ENCODE measurements at regions not wholly inside any gene's neighbourhood (a gene's known extent, or its start where the extent isn't known, plus 50 kb on each side); places are given as distances from the start of the nearest gene placed in this dataset.

- no peak for TF ChIP-seq CTCF (IDR thresholded peaks at IDR 0.05; ENCODE audit: control insufficient read depth, insufficient read depth, low read depth, low read length, missing control alignments)
- no peak for DNase-seq (ENCODE audit: low read depth)
- no peak overlapping the region for H3K4me3 ChIP-seq (ENCODE audit: control insufficient read depth, low read depth, low read length)
Measured at GRCh38 chr14:89065879-89066278, 241.4 kb downstream of the TTC8 start.

GRCh38 chr14:89067293-89067972 lies 243.0 kb downstream of the TTC8 start:
- no peak overlapping the region for H3K4me3 ChIP-seq (ENCODE audit: control insufficient read depth, low read depth, low read length)
- no peak for DNase-seq (ENCODE audit: low read depth)
- no peak for TF ChIP-seq CTCF (IDR thresholded peaks at IDR 0.05; ENCODE audit: control insufficient read depth, insufficient read depth, low read depth, low read length, missing control alignments)

- no peak for DNase-seq (ENCODE audit: low read depth)
- TF ChIP-seq CTCF (IDR thresholded peaks at IDR 0.05; ENCODE audit: control insufficient read depth, insufficient read depth, low read depth, low read length, missing control alignments) = no peak
Measured at GRCh38 chr14:89078021-89078795, 253.8 kb downstream of the TTC8 start.

GRCh38 chr14:89085231-89085731 lies 260.8 kb downstream of the TTC8 start:
- DNase-seq (ENCODE audit: low read depth) = no peak
- no peak overlapping the region for H3K4me3 ChIP-seq (ENCODE audit: control insufficient read depth, low read depth, low read length)

More at GRCh38 chr14:89078021-89078795, 253.8 kb downstream of the TTC8 start:
- no peak overlapping the region for H3K4me3 ChIP-seq (ENCODE audit: control insufficient read depth, low read depth, low read length)

GRCh38 chr14:89085737-89086382 lies 261.4 kb downstream of the TTC8 start:
- no peak for TF ChIP-seq CTCF (IDR thresholded peaks at IDR 0.05; ENCODE audit: control insufficient read depth, insufficient read depth, low read depth, low read length, missing control alignments)
- DNase-seq (ENCODE audit: low read depth) = no peak
- H3K4me3 ChIP-seq (ENCODE audit: control insufficient read depth, low read depth, low read length) = no peak overlapping the region

More at GRCh38 chr14:89085231-89085731, 260.8 kb downstream of the TTC8 start:
- TF ChIP-seq CTCF (IDR thresholded peaks at IDR 0.05; ENCODE audit: control insufficient read depth, insufficient read depth, low read depth, low read length, missing control alignments) = no peak

- TF ChIP-seq CTCF (IDR thresholded peaks at IDR 0.05; ENCODE audit: control insufficient read depth, insufficient read depth, low read depth, low read length, missing control alignments) = no peak
- DNase-seq (ENCODE audit: low read depth) = no peak
- H3K4me3 ChIP-seq (ENCODE audit: control insufficient read depth, low read depth, low read length) = no peak overlapping the region
Measured at GRCh38 chr14:89088530-89088929, 264.1 kb downstream of the TTC8 start.

Measured in AG09309 (cell line).